Endothelial cell (in vitro differentiated cells): ENCODE measurements at regions not wholly inside any gene's neighbourhood (a gene's known extent, or its start where the extent isn't known, plus 50 kb on each side); places are given as distances from the start of the nearest gene placed in this dataset.

Experiments
- DNase-seq: peaks from one replicate; pipeline ENCODE4 v3.0.0; 2021; ENCODE audit warnings: low spot score
- H3K27ac Mint-ChIP-seq: one replicate; pipeline ENCODE4 v1.8.0; 2021; ENCODE audit warnings: mixed read lengths, inconsistent platforms; ENCODE audit not compliant: unreplicated experiment
- H3K27me3 Mint-ChIP-seq: one replicate; pipeline ENCODE4 v1.8.0; 2021; ENCODE audit warnings: mild to moderate bottlenecking, moderate library complexity, mixed read lengths, inconsistent platforms; ENCODE audit not compliant: unreplicated experiment
- H3K36me3 Mint-ChIP-seq: one replicate; pipeline ENCODE4 v1.8.0; 2021; ENCODE audit warnings: mild to moderate bottlenecking, low read depth, mixed read lengths, inconsistent platforms; ENCODE audit not compliant: unreplicated experiment
- H3K4me1 Mint-ChIP-seq: one replicate; pipeline ENCODE4 v1.8.0; 2021; ENCODE audit warnings: mild to moderate bottlenecking, mixed read lengths, inconsistent platforms; ENCODE audit not compliant: unreplicated experiment
- H3K4me3 Mint-ChIP-seq: one replicate; pipeline ENCODE4 v1.8.0; 2021; ENCODE audit warnings: mild to moderate bottlenecking, mixed read lengths, inconsistent platforms; ENCODE audit not compliant: unreplicated experiment
- H3K9me3 Mint-ChIP-seq: one replicate; pipeline ENCODE4 v1.8.0; 2021; ENCODE audit warnings: mixed read lengths, inconsistent platforms; ENCODE audit not compliant: unreplicated experiment
- TF ChIP-seq, protein P1 (sequence below): fragments of 200-600 bp; sonication (generic); IDR thresholded peaks from one replicate; pipeline ENCODE4 v1.5.0; 2021; ENCODE audit warnings: antibody characterized with exemption; ENCODE audit not compliant: unreplicated experiment

- Mint-ChIP-seq H3K36me3 (no peaks in the 10 kb centered on the region), H3K27ac (no peak overlapping the region), H3K27me3 (no peaks in the 10 kb centered on the region), H3K4me1 (peaks cover 12% of the 10 kb centered on the region), H3K4me3 (no peak overlapping the region), H3K9me3 (no peaks in the 10 kb centered on the region)
- TF ChIP-seq, protein P1, sequence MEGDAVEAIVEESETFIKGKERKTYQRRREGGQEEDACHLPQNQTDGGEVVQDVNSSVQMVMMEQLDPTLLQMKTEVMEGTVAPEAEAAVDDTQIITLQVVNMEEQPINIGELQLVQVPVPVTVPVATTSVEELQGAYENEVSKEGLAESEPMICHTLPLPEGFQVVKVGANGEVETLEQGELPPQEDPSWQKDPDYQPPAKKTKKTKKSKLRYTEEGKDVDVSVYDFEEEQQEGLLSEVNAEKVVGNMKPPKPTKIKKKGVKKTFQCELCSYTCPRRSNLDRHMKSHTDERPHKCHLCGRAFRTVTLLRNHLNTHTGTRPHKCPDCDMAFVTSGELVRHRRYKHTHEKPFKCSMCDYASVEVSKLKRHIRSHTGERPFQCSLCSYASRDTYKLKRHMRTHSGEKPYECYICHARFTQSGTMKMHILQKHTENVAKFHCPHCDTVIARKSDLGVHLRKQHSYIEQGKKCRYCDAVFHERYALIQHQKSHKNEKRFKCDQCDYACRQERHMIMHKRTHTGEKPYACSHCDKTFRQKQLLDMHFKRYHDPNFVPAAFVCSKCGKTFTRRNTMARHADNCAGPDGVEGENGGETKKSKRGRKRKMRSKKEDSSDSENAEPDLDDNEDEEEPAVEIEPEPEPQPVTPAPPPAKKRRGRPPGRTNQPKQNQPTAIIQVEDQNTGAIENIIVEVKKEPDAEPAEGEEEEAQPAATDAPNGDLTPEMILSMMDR: no peak
- DNase-seq: no peak
Measured at GRCh38 chr5:155126573-155126972, 113.0 kb downstream of the KIF4B start.

DNA sequence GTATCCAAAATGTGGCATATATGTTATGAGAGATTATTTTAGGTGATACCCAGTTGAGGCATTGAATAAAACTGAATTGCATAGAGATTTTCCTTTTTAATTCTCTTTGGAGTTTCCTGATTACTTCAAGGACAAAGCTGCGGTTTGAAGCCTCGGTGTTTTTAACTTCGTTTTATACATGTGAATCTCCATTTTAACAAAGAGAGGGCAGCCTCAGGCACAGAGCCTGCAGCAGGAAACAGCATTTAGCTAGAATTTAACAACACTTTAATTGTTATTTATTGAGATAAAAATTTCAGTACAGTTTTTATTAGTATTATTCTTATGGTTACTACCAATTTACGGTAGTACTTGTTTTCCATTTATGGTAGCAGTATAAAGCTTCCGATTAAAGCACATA, 114.0 kb downstream of the KIF4B start:
- H3K36me3 Mint-ChIP-seq: no peaks in the 10 kb centered on the region
- no peaks in the 10 kb centered on the region for H3K9me3 Mint-ChIP-seq
- H3K27ac Mint-ChIP-seq: no peak overlapping the region
- TF ChIP-seq, protein P1: no peak
- DNase-seq: no peak
- H3K27me3 Mint-ChIP-seq: no peaks in the 10 kb centered on the region
- peaks cover 12% of the 10 kb centered on the region for H3K4me1 Mint-ChIP-seq
- no peak overlapping the region for H3K4me3 Mint-ChIP-seq

DNA sequence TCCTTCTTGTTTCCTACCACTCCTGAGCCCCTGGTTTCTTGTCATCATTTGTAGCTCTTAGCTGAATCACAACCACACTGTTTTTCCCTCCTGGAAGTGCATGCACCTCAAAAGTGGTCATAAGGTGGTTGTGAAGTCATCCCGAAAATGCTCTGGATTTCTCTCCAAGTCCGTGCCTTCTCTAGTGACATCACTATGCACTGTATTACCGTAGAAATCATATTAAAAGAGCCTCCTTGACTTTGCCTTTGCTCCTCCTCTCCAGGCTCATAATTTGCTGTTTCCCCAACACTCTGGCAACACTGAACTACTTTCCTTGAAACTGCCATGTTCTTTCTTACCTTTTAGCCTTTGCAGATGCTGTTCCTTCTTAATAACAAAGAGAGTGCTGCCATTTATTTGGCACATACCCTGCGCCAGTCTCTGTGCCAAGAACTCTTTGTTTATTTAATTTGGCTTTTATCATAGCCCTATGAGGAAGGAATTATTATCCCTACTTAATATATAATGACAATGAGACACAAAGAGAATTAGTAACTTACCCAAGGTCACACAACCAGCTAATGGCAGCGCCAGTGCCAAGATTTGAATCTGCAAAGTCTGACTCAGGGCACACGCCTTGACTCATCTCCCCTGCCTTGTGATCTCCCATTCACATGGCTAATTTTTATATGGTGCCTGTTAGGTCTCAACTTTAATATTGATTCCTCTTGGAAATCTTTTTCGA, 115.4 kb downstream of the KIF4B start:
- Mint-ChIP-seq H3K36me3 (no peaks in the 10 kb centered on the region), H3K4me3 (no peak overlapping the region), H3K4me1 (peaks cover 12% of the 10 kb centered on the region), H3K27me3 (no peaks in the 10 kb centered on the region), H3K9me3 (no peaks in the 10 kb centered on the region), H3K27ac (no peak overlapping the region)
- no peak for DNase-seq
- TF ChIP-seq, protein P1: no peak

GRCh38 chr5:155129513-155129880, 115.9 kb downstream of the KIF4B start:
- no peak for DNase-seq
- H3K4me3 Mint-ChIP-seq: no peak overlapping the region
- H3K27me3 Mint-ChIP-seq: no peaks in the 10 kb centered on the region
- H3K36me3 Mint-ChIP-seq: no peaks in the 10 kb centered on the region
- no peak overlapping the region for H3K27ac Mint-ChIP-seq
- TF ChIP-seq, protein P1: no peak
- peaks cover 12% of the 10 kb centered on the region for H3K4me1 Mint-ChIP-seq
- H3K9me3 Mint-ChIP-seq: no peaks in the 10 kb centered on the region

- Mint-ChIP-seq H3K4me3 (no peak overlapping the region), H3K36me3 (no peaks in the 10 kb centered on the region), H3K4me1 (peaks cover under 1% of the 10 kb centered on the region), H3K27me3 (peaks cover under 1% of the 10 kb centered on the region), H3K27ac (no peak overlapping the region), H3K9me3 (no peaks in the 10 kb centered on the region)
- TF ChIP-seq, protein P1: no peak
- no peak for DNase-seq
Measured at GRCh38 chr5:155134130-155134529, 120.6 kb downstream of the KIF4B start.
